GM06990 (cell line): ENCODE measurements at regions not wholly inside any gene's neighbourhood (a gene's known extent, or its start where the extent isn't known, plus 50 kb on each side); places are given as distances from the start of the nearest gene placed in this dataset.

ENCODE experiments used
- DNase-seq: peaks from one replicate; pipeline ENCODE4 v3.0.0-alpha.2; 2011; ENCODE audit not compliant: insufficient read length; ENCODE audit errors: extremely low read depth
- H3K27me3 ChIP-seq: replicated peaks from 2 replicates; pipeline ENCODE4 v1.6.0; 2011; ENCODE audit warnings: low read length; ENCODE audit not compliant: control insufficient read depth, insufficient read depth
- H3K36me3 ChIP-seq: 2 replicates; pipeline ENCODE4 v1.5.1; 2011; ENCODE audit warnings: low read length; ENCODE audit not compliant: control insufficient read depth, insufficient read depth
- H3K4me3 ChIP-seq: replicated peaks from 2 replicates; pipeline ENCODE4 v1.5.1; 2011; ENCODE audit warnings: low read depth, mild to moderate bottlenecking, control low read depth, low read length
- CTCF ChIP-seq: IDR thresholded peaks from 2 replicates; pipeline ENCODE4 v1.5.1; 2011; ENCODE audit warnings: low read length, control low read depth, mild to moderate bottlenecking, inconsistent platforms; ENCODE audit not compliant: insufficient read depth, poor library complexity, severe bottlenecking

DNA sequence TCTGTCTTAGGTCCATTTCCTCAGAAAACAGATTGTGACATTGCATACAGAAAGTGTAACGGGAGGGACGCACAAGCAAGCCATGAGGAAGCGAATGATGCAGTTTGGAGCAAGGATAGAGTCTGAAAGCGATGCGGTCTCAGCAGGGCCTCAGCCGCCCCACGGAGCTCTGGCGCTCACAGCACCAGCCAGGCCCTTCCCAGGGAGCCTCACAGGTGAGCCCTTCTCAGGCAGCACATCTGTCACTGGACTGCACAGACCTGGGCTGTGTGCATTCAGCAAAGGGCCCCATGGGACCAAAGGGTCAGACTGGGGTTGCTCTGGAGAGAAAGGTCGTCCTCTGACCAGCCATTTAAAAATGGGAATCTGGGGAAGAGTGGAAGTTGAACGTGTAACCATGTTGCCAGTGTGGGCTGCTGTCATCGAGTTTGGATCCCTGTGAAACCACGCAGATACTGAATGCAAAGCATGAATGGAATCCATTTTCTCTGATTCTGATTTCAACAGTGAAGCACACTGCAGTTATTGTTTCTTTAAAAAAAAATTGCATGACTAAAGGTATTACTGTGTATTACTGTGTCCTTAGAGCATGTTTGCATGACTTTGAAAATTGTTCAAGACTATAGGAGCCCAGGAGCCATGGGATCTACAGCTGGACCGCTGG is 350.0 kb upstream of the AKR1E2 start:
- Histone ChIP-seq H3K4me3 (no peak overlapping the region), H3K36me3 (no peaks in the 10 kb centered on the region), H3K27me3 (no peaks in the 10 kb centered on the region; the same call in 1 of the 2 replicates)
- DNase-seq: no peak
- TF ChIP-seq CTCF: no peak

GRCh38 chr10:4474829-4475228 is 351.2 kb upstream of the AKR1E2 start:
- Histone ChIP-seq H3K4me3 (no peak overlapping the region), H3K27me3 (no peaks in the 10 kb centered on the region; the same call in 1 of the 2 replicates), H3K36me3 (no peaks in the 10 kb centered on the region)
- no peak for DNase-seq
- no peak for TF ChIP-seq CTCF

GRCh38 chr10:4473977-4474376 is 352.0 kb upstream of the AKR1E2 start:
- no peak for DNase-seq
- Histone ChIP-seq H3K4me3 (no peak overlapping the region), H3K27me3 (no peaks in the 10 kb centered on the region; the same call in 1 of the 2 replicates), H3K36me3 (no peaks in the 10 kb centered on the region)
- no peak for TF ChIP-seq CTCF

- Histone ChIP-seq H3K4me3 (no peak overlapping the region), H3K36me3 (no peaks in the 10 kb centered on the region), H3K27me3 (no peaks in the 10 kb centered on the region; the same call in 1 of the 2 replicates)
- DNase-seq: no peak
- TF ChIP-seq CTCF: no peak
Observed at GRCh38 chr10:4472190-4472904, 353.7 kb upstream of the AKR1E2 start.

- Histone ChIP-seq H3K36me3 (no peaks in the 10 kb centered on the region), H3K4me3 (no peak overlapping the region), H3K27me3 (no peaks in the 10 kb centered on the region)
- DNase-seq: no peak
- TF ChIP-seq CTCF: no peak
Observed at GRCh38 chr10:4470231-4470835, 355.7 kb upstream of the AKR1E2 start.
